VCaP (cell line): ENCODE measurements at regions not wholly inside any gene's neighbourhood (a gene's known extent, or its start where the extent isn't known, plus 50 kb on each side); places are given as distances from the start of the nearest gene placed in this dataset.

Experiments used
- H3K27ac ChIP-seq: fragments of 450-650 bp; 2 replicates; pipeline ENCODE4 v1.5.1; 2017
- CTCF ChIP-seq: fragments of 450-650 bp; conservative IDR thresholded peaks from 2 replicates; pipeline ENCODE4 v1.5.1; 2017; ENCODE audit warnings: mild to moderate bottlenecking, moderate library complexity

GRCh38 chr12:107584563-107584962, 101.0 kb upstream of the PWP1 start:
- H3K27ac ChIP-seq = no peak overlapping the region
- no peak for TF ChIP-seq CTCF

- TF ChIP-seq CTCF = no peak
- H3K27ac ChIP-seq = no peak overlapping the region
Measured at GRCh38 chr12:107586256-107586970, 99.2 kb upstream of the PWP1 start.

- TF ChIP-seq CTCF = no peak
- H3K27ac ChIP-seq = no peak overlapping the region
Measured at GRCh38 chr12:107590413-107590812, 95.2 kb upstream of the PWP1 start.

GRCh38 chr12:107590814-107591375, 94.7 kb upstream of the PWP1 start:
- TF ChIP-seq CTCF = no peak

GRCh38 chr12:107593713-107594381, 91.8 kb upstream of the PWP1 start:
- H3K27ac ChIP-seq = no peak overlapping the region
- no peak for TF ChIP-seq CTCF

More at GRCh38 chr12:107590814-107591375, 94.7 kb upstream of the PWP1 start:
- no peak overlapping the region for H3K27ac ChIP-seq

GRCh38 chr12:107594995-107595394, 90.6 kb upstream of the PWP1 start:
- H3K27ac ChIP-seq = no peak overlapping the region
- no peak for TF ChIP-seq CTCF

- TF ChIP-seq CTCF = no peak
- no peak overlapping the region for H3K27ac ChIP-seq
Measured at GRCh38 chr12:107597695-107598410, 87.7 kb upstream of the PWP1 start.
